Gastroesophageal sphincter (tissue), 4 donors: ENCODE measurements at regions not wholly inside any gene's neighbourhood (a gene's known extent, or its start where the extent isn't known, plus 50 kb on each side); places are given as distances from the start of the nearest gene placed in this dataset.
"Not testable (repeated sequence)": the region's sequence is repeated elsewhere in the genome, so short reads cannot be mapped to it uniquely, and the experiment has no call there.

Source experiments
- ATAC-seq: fragments of 150-250 bp; one replicate; pipeline ENCODE4 v1.9.1; 2016; ENCODE audit warnings: mild to moderate bottlenecking, moderate library complexity
- H3K27ac ChIP-seq, 4 donors: fragments of 200-600 bp; sonication (generic) in 3 of 4; 1 replicate in 3 of 4; 2 replicates in 1 of 4; pipeline ENCODE4 v1.5.1; 2016 to 2019
- H3K27me3 ChIP-seq: fragments of 200-600 bp; sonication (generic); one replicate; pipeline ENCODE4 v1.5.1; 2019
- H3K36me3 ChIP-seq, 2 donors: fragments of 200-600 bp; sonication (generic); one replicate each; pipeline ENCODE4 v1.5.1; 2019; ENCODE audit warnings: control low read depth in 1 of 2
- H3K4me1 ChIP-seq, 3 donors: fragments of 200-600 bp; sonication (generic); 1 replicate in 2 of 3; 2 replicates in 1 of 3; pipeline ENCODE4 v1.5.1; 2016 to 2019; ENCODE audit warnings: control low read depth in 2 of 3
- H3K4me3 ChIP-seq, 2 donors: fragments of 200-600 bp; sonication (generic); one replicate each; pipeline ENCODE4 v1.5.1; 2019; ENCODE audit warnings: mild to moderate bottlenecking in 1 of 2, moderate library complexity in 1 of 2
- H3K9me3 ChIP-seq, 3 donors: fragments of 200-600 bp; sonication (generic); one replicate each; pipeline ENCODE4 v1.5.1; 2017 to 2019; ENCODE audit warnings: control low read depth in 2 of 3
- CTCF ChIP-seq, 4 experiments: fragments of 200-600 bp in 2 of 4; fragments of 450-650 bp in 2 of 4; sonication (generic) in 1 of 4; IDR thresholded peaks; one replicate each; pipeline ENCODE4 v1.5.1; 2017 to 2019; ENCODE audit warnings: antibody characterized with exemption in 4 of 4, mild to moderate bottlenecking in 2 of 4, moderate library complexity in 2 of 4
- EP300 ChIP-seq: sonication (generic); formaldehyde crosslinking; IDR thresholded peaks from one replicate; pipeline ENCODE4 v1.6.1; 2017; ENCODE audit warnings: antibody characterized with exemption, mild to moderate bottlenecking
- POLR2A ChIP-seq, 2 donors: fragments of 450-650 bp; IDR thresholded peaks; one replicate each; pipeline ENCODE4 v1.6.1; 2017; ENCODE audit warnings: antibody characterized with exemption in 2 of 2, mild to moderate bottlenecking in 2 of 2, moderate library complexity in 1 of 2
- POLR2AphosphoS5 ChIP-seq: sonication (generic); formaldehyde crosslinking; IDR thresholded peaks from one replicate; pipeline ENCODE4 v1.6.1; 2017; ENCODE audit warnings: antibody characterized with exemption
- WGBS, 2 donors: methylation state at CpG; one replicate each; pipeline ENCODE4 v1.1.5; 2018; ENCODE audit warnings: low coverage in 1 of 2; 5-methylcytosine and 5-hydroxymethylcytosine counted together

DNA sequence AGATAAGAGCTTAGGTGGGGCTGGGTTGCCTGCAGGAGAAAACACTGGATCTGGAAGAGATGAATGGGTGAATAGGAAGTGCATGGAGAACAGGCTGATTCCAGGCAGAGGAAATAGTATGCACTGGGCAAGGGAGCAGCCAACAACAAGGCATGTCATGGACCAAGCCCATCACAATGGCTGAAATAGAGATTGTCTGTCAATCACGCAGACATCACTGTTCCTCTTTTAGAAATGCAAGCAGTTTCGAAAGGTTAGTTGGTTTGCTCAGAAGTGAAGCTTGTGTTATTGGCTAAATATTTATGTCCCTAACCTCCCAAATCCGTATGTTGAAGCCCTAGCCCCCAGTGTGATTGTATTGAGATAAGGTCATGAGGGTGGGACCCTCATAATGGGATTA is 621.7 kb upstream of the CDH11 start:
- Histone ChIP-seq H3K9me3 (no peaks in the 10 kb centered on the region), H3K27me3 (no peaks in the 10 kb centered on the region), H3K27ac (no peak overlapping the region), H3K36me3 (no peaks in the 10 kb centered on the region), H3K4me3 (no peak overlapping the region), H3K4me1 (no peaks in the 10 kb centered on the region)
- 81 to 93% methylated on average over 2 to 3 of the region's 3 CpGs for WGBS, 2 donors
- no peak for ATAC-seq
- TF ChIP-seq EP300 (no peak), CTCF (IDR thresholded peaks at IDR 0.05) (no peak), POLR2AphosphoS5 (no peak), POLR2A (IDR thresholded peaks at IDR 0.05) (no peak)

- Histone ChIP-seq H3K9me3 (no peaks in the 10 kb centered on the region), H3K4me3 (no peak overlapping the region), H3K36me3 (no peaks in the 10 kb centered on the region), H3K4me1 (no peaks in the 10 kb centered on the region), H3K27ac (no peak overlapping the region), H3K27me3 (no peaks in the 10 kb centered on the region)
- no peak for ATAC-seq
- TF ChIP-seq POLR2AphosphoS5: no peak
- no peak for TF ChIP-seq POLR2A (IDR thresholded peaks at IDR 0.05)
- no peak for TF ChIP-seq EP300
- TF ChIP-seq CTCF (IDR thresholded peaks at IDR 0.05): no peak
These were observed 618.8 kb upstream of the CDH11 start for GRCh38 chr16:65740711-65741110.

DNA sequence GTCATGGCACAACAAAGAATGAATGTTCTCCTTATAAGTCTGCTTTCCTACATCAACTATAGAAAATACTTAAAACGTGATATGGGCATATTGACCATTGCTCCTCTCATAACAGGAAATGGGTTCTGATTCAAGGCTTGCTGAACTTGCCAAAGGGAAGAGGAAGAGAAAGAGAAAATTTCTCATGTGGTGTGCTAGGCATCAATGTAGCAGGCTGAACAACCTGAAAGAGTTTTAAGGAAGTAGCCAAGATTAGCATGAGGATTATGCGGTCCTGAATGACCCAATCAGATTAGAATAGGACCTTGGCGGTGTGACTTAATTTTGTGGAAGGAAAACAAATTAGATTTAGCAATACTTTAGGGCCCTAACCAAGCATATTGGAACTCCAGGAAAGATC is 617.7 kb upstream of the CDH11 start:
- Histone ChIP-seq H3K27me3 (no peaks in the 10 kb centered on the region), H3K9me3 (no peaks in the 10 kb centered on the region), H3K27ac (no peak overlapping the region), H3K36me3 (no peaks in the 10 kb centered on the region), H3K4me1 (no peaks in the 10 kb centered on the region), H3K4me3 (no peak overlapping the region)
- ATAC-seq: no peak
- TF ChIP-seq POLR2A (IDR thresholded peaks at IDR 0.05) (no peak), CTCF (IDR thresholded peaks at IDR 0.05) (no peak), EP300 (no peak), POLR2AphosphoS5 (no peak)
- WGBS, 2 donors: 91 to 95% methylated on average over 3 of the region's 3 CpGs

- Histone ChIP-seq H3K9me3 (no peaks in the 10 kb centered on the region), H3K27ac (no peak overlapping the region), H3K36me3 (no peaks in the 10 kb centered on the region), H3K4me3 (no peak overlapping the region), H3K4me1 (no peaks in the 10 kb centered on the region), H3K27me3 (no peaks in the 10 kb centered on the region)
- TF ChIP-seq POLR2AphosphoS5: no peak
- no peak for TF ChIP-seq EP300
- no peak for TF ChIP-seq POLR2A (IDR thresholded peaks at IDR 0.05)
- TF ChIP-seq CTCF (IDR thresholded peaks at IDR 0.05): no peak
- 53 to 69% methylated on average over 2 to 4 of the region's 4 CpGs for WGBS, 2 donors
- ATAC-seq: no peak
These were observed 616.0 kb upstream of the CDH11 start for GRCh38 chr16:65737831-65738230.

- ATAC-seq, H3K27me3 ChIP-seq, H3K9me3 ChIP-seq, H3K36me3 ChIP-seq, H3K4me1 ChIP-seq, H3K27ac ChIP-seq, H3K4me3 ChIP-seq: not testable (repeated sequence)
These were observed 613.8 kb upstream of the CDH11 start for GRCh38 chr16:65735615-65736014.

DNA sequence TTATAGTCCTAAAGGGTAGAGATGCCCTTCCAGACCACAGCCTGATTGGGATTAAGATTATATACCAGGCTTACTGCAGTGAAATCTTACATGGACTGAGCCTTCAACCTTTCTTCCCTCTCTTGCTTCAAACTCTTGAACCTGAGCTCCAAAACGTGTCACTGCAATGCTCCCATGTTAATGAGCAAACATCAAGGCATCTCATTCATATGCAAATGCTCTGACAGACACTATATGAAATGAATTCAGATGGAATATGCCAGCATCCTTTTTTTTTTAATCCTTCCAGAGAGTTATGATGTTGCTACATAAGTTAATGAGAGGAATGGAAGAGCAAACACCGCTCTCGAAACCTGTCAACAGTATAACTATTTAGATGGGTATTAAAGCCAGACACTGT is 611.9 kb upstream of the CDH11 start:
- Histone ChIP-seq H3K4me1 (no peaks in the 10 kb centered on the region), H3K27ac (no peak overlapping the region), H3K27me3 (peaks cover 13% of the 10 kb centered on the region), H3K36me3 (no peaks in the 10 kb centered on the region), H3K4me3 (no peak overlapping the region), H3K9me3 (peaks cover 0 to 8% (median 0%) of the 10 kb centered on the region in 3 donors)
- 85 to 86% methylated on average over 3 of the region's 3 CpGs for WGBS, 2 donors
- TF ChIP-seq EP300 (no peak), CTCF (IDR thresholded peaks at IDR 0.05) (no peak), POLR2AphosphoS5 (no peak), POLR2A (IDR thresholded peaks at IDR 0.05) (no peak)
- ATAC-seq: no peak
